OCI-LY1 (cell line): ENCODE measurements at regions not wholly inside any gene's neighbourhood (a gene's known extent, or its start where the extent isn't known, plus 50 kb on each side); places are given as distances from the start of the nearest gene placed in this dataset.

Experiments used
- H2AFZ ChIP-seq: fragments of 200-600 bp; sonication (generic), shearing (Covaris generic); 2 replicates; pipeline ENCODE4 v1.6.0; 2014; ENCODE audit warnings: antibody characterized with exemption, mild to moderate bottlenecking, low read length
- H3F3A ChIP-seq: fragments of 200-600 bp; sonication (generic), shearing (Covaris generic); 2 replicates; pipeline ENCODE4 v1.6.0; 2014; ENCODE audit warnings: mild to moderate bottlenecking, antibody characterized with exemption, low read length, moderate library complexity; ENCODE audit not compliant: insufficient read depth
- H3K27ac ChIP-seq: fragments of 200-600 bp; sonication (generic); 2 replicates; pipeline ENCODE4 v1.5.1; 2014; ENCODE audit warnings: low read length, mixed run types, mild to moderate bottlenecking, low read depth; ENCODE audit not compliant: poor library complexity, severe bottlenecking
- H3K27me3 ChIP-seq: fragments of 200-600 bp; sonication (generic); 2 replicates; pipeline ENCODE4 v1.6.0; 2014; ENCODE audit warnings: antibody characterized with exemption, mild to moderate bottlenecking, low read length, moderate library complexity; ENCODE audit not compliant: insufficient read depth
- H3K36me3 ChIP-seq: fragments of 200-600 bp; sonication (generic); 2 replicates; pipeline ENCODE4 v1.6.1; 2014; ENCODE audit warnings: mild to moderate bottlenecking, antibody characterized with exemption, low read length, moderate library complexity, mixed read lengths; ENCODE audit not compliant: insufficient read depth
- H3K4me1 ChIP-seq: fragments of 200-600 bp; sonication (generic); 2 replicates; pipeline ENCODE4 v1.5.1; 2014; ENCODE audit warnings: mild to moderate bottlenecking, low read length, moderate library complexity; ENCODE audit not compliant: insufficient read depth, severe bottlenecking
- H3K4me2 ChIP-seq: fragments of 200-600 bp; sonication (generic), shearing (Covaris generic); 2 replicates; pipeline ENCODE4 v1.6.1; 2014; ENCODE audit warnings: low read length
- H3K4me3 ChIP-seq: fragments of 200-600 bp; sonication (generic); 2 replicates; pipeline ENCODE4 v1.5.1; 2014; ENCODE audit warnings: low read length, low read depth, mild to moderate bottlenecking, mixed read lengths; ENCODE audit not compliant: poor library complexity, severe bottlenecking
- H3K79me2 ChIP-seq: fragments of 200-600 bp; shearing (Covaris generic); 2 replicates; pipeline ENCODE4 v1.6.1; 2016; ENCODE audit warnings: mixed run types, low read length, mixed read lengths; ENCODE audit not compliant: insufficient read depth
- H3K9ac ChIP-seq: fragments of 200-600 bp; sonication (generic), shearing (Covaris generic); 2 replicates; pipeline ENCODE4 v1.6.1; 2014; ENCODE audit warnings: mild to moderate bottlenecking, low read length, mixed read lengths
- H3K9me2 ChIP-seq: fragments of 200-600 bp; sonication (generic), shearing (Covaris generic); 2 replicates; pipeline ENCODE4 v1.6.1; 2014; ENCODE audit warnings: low read depth, mild to moderate bottlenecking, low read length, mixed read lengths
- H3K9me3 ChIP-seq: fragments of 200-600 bp; shearing (Covaris generic); 2 replicates; pipeline ENCODE4 v1.6.1; 2014; ENCODE audit warnings: low read length, mixed read lengths
- H4K20me1 ChIP-seq: fragments of 200-600 bp; sonication (generic), shearing (Covaris generic); 2 replicates; pipeline ENCODE4 v1.6.0; 2016; ENCODE audit warnings: mild to moderate bottlenecking, low read length; ENCODE audit not compliant: insufficient read depth
- CTCF ChIP-seq: fragments of 200-600 bp; sonication (generic), shearing (Covaris generic); IDR thresholded peaks from 2 replicates; pipeline ENCODE4 v1.5.1; 2017; ENCODE audit warnings: mild to moderate bottlenecking, antibody characterized with exemption, low read length, moderate library complexity, mixed read lengths
- EZH2 ChIP-seq: fragments of 200-600 bp; sonication (generic), shearing (Covaris generic); IDR thresholded peaks from 2 replicates; pipeline ENCODE4 v1.8.0; 2017; ENCODE audit warnings: borderline replicate concordance, mixed run types, mild to moderate bottlenecking, antibody characterized with exemption, low read length, moderate library complexity, mixed read lengths

DNA sequence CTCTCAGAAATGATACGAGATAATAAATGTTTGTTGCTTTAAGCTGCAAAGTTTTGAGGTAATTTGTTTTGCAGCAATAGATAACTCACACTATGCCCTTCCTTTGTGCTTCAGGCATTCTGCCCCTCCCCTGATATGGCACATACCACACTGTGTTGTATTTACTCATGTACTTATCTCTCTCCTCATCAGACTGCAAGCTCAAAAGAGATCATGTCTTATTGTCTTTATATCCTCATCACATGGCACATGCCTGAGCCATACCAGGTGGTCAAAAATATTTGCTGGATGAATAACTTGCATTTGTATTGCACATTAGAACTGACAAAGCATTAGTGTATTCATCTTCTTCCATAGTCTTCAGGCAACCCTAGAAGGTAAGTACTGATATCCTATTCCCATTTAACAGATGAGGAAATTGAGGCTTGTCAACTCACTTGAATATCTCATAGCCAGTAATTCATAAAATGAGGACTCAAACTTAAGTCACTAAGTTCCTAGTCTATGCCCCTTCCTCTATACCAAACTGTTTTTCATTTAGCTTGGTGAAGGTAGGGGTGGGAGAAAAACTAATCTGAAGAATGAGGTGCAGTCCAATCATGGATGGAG is 83.9 kb upstream of the EED start:
- no peak overlapping the region for H2AFZ ChIP-seq
- no peak for TF ChIP-seq CTCF
- TF ChIP-seq EZH2 = no peak
- no peak overlapping the region for H3K4me3 ChIP-seq
- H3K27ac ChIP-seq = peak overlapping the region; percentile 78
- peaks cover 32% of the 10 kb centered on the region for H3K4me1 ChIP-seq
- no peaks in the 10 kb centered on the region for H3K9me2 ChIP-seq
- H3K4me2 ChIP-seq = no peak overlapping the region; the same call in 1 of the 2 replicates
- H3K79me2 ChIP-seq = no peaks in the 10 kb centered on the region
- H4K20me1 ChIP-seq = no peaks in the 10 kb centered on the region
- no peaks in the 10 kb centered on the region for H3K9me3 ChIP-seq
- H3F3A ChIP-seq = no peaks in the 10 kb centered on the region
- no peak overlapping the region for H3K9ac ChIP-seq
- H3K27me3 ChIP-seq = no peaks in the 10 kb centered on the region
- H3K36me3 ChIP-seq = no peaks in the 10 kb centered on the region

DNA sequence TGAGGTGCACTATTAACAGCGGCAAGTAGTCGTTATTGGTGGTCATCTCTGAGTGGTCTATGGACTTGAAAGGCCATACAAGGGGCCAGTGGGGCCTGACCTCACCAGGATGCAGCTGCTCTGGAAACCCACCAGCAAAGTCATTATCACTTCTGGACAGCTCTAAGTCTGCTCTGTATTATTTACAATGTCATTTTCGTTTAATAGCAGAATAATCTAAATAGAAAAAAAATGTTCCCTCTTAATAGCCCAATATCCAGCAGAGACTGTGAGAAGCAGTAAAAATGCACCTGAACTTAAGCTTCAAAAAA is 85.0 kb upstream of the EED start:
- Histone ChIP-seq H2AFZ (peak overlapping the region; percentile 79; the same call in 1 of the 2 replicates), H3K4me1 (peaks cover 32% of the 10 kb centered on the region), H3F3A (no peaks in the 10 kb centered on the region), H3K9me2 (no peaks in the 10 kb centered on the region), H3K4me3 (no peak overlapping the region), H4K20me1 (no peaks in the 10 kb centered on the region), H3K36me3 (no peaks in the 10 kb centered on the region), H3K9ac (no peak overlapping the region), H3K27ac (peak overlapping the region; percentile 78), H3K79me2 (no peaks in the 10 kb centered on the region), H3K9me3 (no peaks in the 10 kb centered on the region), H3K4me2 (peak overlapping the region; percentile 34), H3K27me3 (no peaks in the 10 kb centered on the region)
- no peak for TF ChIP-seq CTCF
- TF ChIP-seq EZH2 = no peak

- Histone ChIP-seq H3F3A (no peaks in the 10 kb centered on the region), H4K20me1 (no peaks in the 10 kb centered on the region), H2AFZ (no peak overlapping the region), H3K79me2 (no peaks in the 10 kb centered on the region), H3K27ac (peak overlapping the region; percentile 78), H3K4me1 (peaks cover 32% of the 10 kb centered on the region), H3K9ac (no peak overlapping the region), H3K4me3 (no peak overlapping the region), H3K9me3 (no peaks in the 10 kb centered on the region), H3K36me3 (no peaks in the 10 kb centered on the region), H3K4me2 (peak overlapping the region; percentile 34), H3K9me2 (no peaks in the 10 kb centered on the region), H3K27me3 (no peaks in the 10 kb centered on the region)
- no peak for TF ChIP-seq EZH2
- TF ChIP-seq CTCF = no peak
These were observed 85.6 kb upstream of the EED start for GRCh38 chr11:86158704-86159580.
